Right cardiac atrium (tissue), 5 donors: ENCODE measurements at regions not wholly inside any gene's neighbourhood (a gene's known extent, or its start where the extent isn't known, plus 50 kb on each side); places are given as distances from the start of the nearest gene placed in this dataset.

Experiments
- ATAC-seq, 2 donors: fragments of 200-7000 bp; cut with Tn5 transposase; one replicate each; pipeline versions ENCODE4 v1.8.0 to v1.9.1; 2020; ENCODE audit warnings: moderate library complexity in 2 of 2, mild to moderate bottlenecking in 1 of 2
- DNase-seq, 3 donors: peaks; one replicate each; pipeline ENCODE4 v3.0.0-alpha.2; 2020
- H3K27ac ChIP-seq: one replicate; pipeline ENCODE4 v1.5.1; 2013; ENCODE audit warnings: mild to moderate bottlenecking, low read length, control low read depth, moderate library complexity
- H3K27me3 ChIP-seq: one replicate; pipeline ENCODE4 v1.6.1; 2013; ENCODE audit not compliant: control insufficient read depth, insufficient read depth
- H3K4me1 ChIP-seq: one replicate; pipeline ENCODE4 v1.6.1; 2013; ENCODE audit warnings: low read length; ENCODE audit not compliant: control insufficient read depth, insufficient read depth
- H3K4me3 ChIP-seq: one replicate; pipeline ENCODE4 v1.5.1; 2013; ENCODE audit warnings: low read length, control low read depth
- H3K9me3 ChIP-seq: one replicate; pipeline ENCODE4 v1.6.1; 2013; ENCODE audit warnings: low read length; ENCODE audit not compliant: control insufficient read depth
- WGBS: extraction: QIAGEN DNeasy Blood & Tissue Kit; methylation state at CpG from one replicate; pipeline ENCODE4 v1.1.7; 2013; 5-methylcytosine and 5-hydroxymethylcytosine counted together
- intact Hi-C, 4 donors: fragments of 100-400 bp; cut with DNase I; formaldehyde crosslinking; loops; one replicate each; pipeline versions ENCODE4 v1.11.0 to v1.14.0; 2022 to 2023
- donor health status: healthy with polysubstance abuse.
- donor health status: DM: no; HTN: yes; CAD: no.
- donor health status: DM: no; HTN: no; CAD: no.
- donor health status: DM: no; HTN: yes; CAD: no; lungs with severe emphysema.
- donor health status: DM: yes; HTN: yes; CAD: no.

DNA sequence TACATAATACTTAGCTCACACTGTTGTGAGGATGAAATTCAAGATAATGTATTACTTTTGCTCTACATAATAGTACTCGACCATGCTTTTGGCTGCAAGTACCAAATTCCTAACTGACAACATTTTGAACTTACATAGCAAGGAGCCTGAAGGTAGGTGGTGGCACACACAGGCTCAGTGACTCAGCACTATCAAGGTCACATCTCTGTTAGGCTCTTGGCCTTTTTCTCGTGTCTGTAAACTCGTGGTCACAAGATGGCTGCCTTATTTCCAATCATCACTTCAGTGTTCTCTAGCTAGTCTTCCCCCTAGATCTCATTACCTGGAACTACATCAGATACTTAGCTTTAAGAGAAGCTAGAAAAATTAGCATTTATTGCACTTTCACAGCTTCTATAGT is 61.4 kb upstream of the ABCB5 start:
- no peaks in the 10 kb centered on the region for H3K27me3 ChIP-seq
- H3K4me1 ChIP-seq: no peaks in the 10 kb centered on the region
- no peaks in the 10 kb centered on the region for H3K9me3 ChIP-seq
- no peak for ATAC-seq
- H3K27ac ChIP-seq: no peak overlapping the region
- no peak overlapping the region for H3K4me3 ChIP-seq
- intact Hi-C loops: no loop called here
- DNase-seq: no peak
- 80% methylated on average over 3 of the region's 3 CpGs for WGBS

GRCh38 chr7:20556091-20556490 is 59.4 kb upstream of the ABCB5 start:
- ATAC-seq (no peak), DNase-seq (no peak)
- Histone ChIP-seq H3K27ac (no peak overlapping the region), H3K27me3 (no peaks in the 10 kb centered on the region), H3K9me3 (no peaks in the 10 kb centered on the region), H3K4me1 (no peaks in the 10 kb centered on the region), H3K4me3 (no peak overlapping the region)
- intact Hi-C loops: no loop called here
- WGBS: 87% methylated on average over 4 of the region's 4 CpGs

- Histone ChIP-seq H3K9me3 (no peaks in the 10 kb centered on the region), H3K27me3 (no peaks in the 10 kb centered on the region), H3K27ac (no peak overlapping the region), H3K4me3 (no peak overlapping the region), H3K4me1 (no peaks in the 10 kb centered on the region)
- 79% methylated on average over 1 of the region's 1 CpG for WGBS
- intact Hi-C loops: no loop called here
- no peak for ATAC-seq
- DNase-seq: no peak
Observed at GRCh38 chr7:20557116-20557515, 58.4 kb upstream of the ABCB5 start.

GRCh38 chr7:20558963-20559716 is 56.3 kb upstream of the ABCB5 start:
- H3K4me1 ChIP-seq: no peaks in the 10 kb centered on the region
- H3K27ac ChIP-seq: no peak overlapping the region
- DNase-seq (no peak), ATAC-seq (no peak)
- no peaks in the 10 kb centered on the region for H3K9me3 ChIP-seq
- intact Hi-C loops: no loop called here
- 91% methylated on average over 22 of the region's 22 CpGs for WGBS
- H3K4me3 ChIP-seq: no peak overlapping the region
- no peaks in the 10 kb centered on the region for H3K27me3 ChIP-seq

DNA sequence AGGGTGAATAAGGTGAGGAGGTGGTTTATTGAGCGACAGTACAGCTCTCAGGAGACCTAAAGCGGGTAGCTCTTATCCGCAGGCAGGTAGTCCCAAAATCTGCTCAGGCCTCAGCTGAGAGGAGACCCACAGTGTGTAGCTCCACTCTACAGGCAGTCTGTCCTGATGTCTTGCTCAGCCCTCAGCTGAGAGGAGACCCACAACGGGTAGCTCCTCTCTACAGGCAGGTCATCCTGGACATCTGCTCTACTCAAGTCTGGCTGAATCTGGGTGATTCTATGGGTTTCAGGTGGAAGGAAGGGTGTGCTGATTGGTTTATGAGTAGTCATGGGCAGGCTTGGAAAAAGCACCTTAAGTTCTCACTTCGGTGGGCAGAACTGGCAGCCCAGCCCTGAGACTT is 55.6 kb upstream of the ABCB5 start:
- ATAC-seq (no peak), DNase-seq (no peak)
- Histone ChIP-seq H3K27me3 (no peaks in the 10 kb centered on the region), H3K27ac (no peak overlapping the region), H3K4me3 (no peak overlapping the region), H3K4me1 (no peaks in the 10 kb centered on the region), H3K9me3 (no peaks in the 10 kb centered on the region)
- 90% methylated on average over 5 of the region's 5 CpGs for WGBS
- intact Hi-C loops: no loop called here

- Histone ChIP-seq H3K27me3 (no peaks in the 10 kb centered on the region), H3K4me1 (no peaks in the 10 kb centered on the region), H3K4me3 (no peak overlapping the region), H3K9me3 (no peaks in the 10 kb centered on the region), H3K27ac (no peak overlapping the region)
- DNase-seq: no peak
- ATAC-seq: peak in 1 of 2 donors; percentile 11
- intact Hi-C loops: no loop called here
- 89% methylated on average over 16 of the region's 16 CpGs for WGBS
Observed at GRCh38 chr7:20560325-20561180, 54.9 kb upstream of the ABCB5 start.

- ATAC-seq: no peak
- no peaks in the 10 kb centered on the region for H3K4me1 ChIP-seq
- no peak overlapping the region for H3K27ac ChIP-seq
- 87% methylated on average over 4 of the region's 4 CpGs for WGBS
- H3K4me3 ChIP-seq: no peak overlapping the region
- intact Hi-C loops: no loop called here
- H3K27me3 ChIP-seq: no peaks in the 10 kb centered on the region
- no peak for DNase-seq
- H3K9me3 ChIP-seq: no peaks in the 10 kb centered on the region
Observed at GRCh38 chr7:20561466-20561865, 54.0 kb upstream of the ABCB5 start.

GRCh38 chr7:20561908-20562307 is 53.6 kb upstream of the ABCB5 start:
- H3K9me3 ChIP-seq: no peaks in the 10 kb centered on the region
- ATAC-seq (no peak), DNase-seq (no peak)
- no peaks in the 10 kb centered on the region for H3K4me1 ChIP-seq
- no peak overlapping the region for H3K27ac ChIP-seq
- no peak overlapping the region for H3K4me3 ChIP-seq
- H3K27me3 ChIP-seq: no peaks in the 10 kb centered on the region
- intact Hi-C loops: no loop called here

DNA sequence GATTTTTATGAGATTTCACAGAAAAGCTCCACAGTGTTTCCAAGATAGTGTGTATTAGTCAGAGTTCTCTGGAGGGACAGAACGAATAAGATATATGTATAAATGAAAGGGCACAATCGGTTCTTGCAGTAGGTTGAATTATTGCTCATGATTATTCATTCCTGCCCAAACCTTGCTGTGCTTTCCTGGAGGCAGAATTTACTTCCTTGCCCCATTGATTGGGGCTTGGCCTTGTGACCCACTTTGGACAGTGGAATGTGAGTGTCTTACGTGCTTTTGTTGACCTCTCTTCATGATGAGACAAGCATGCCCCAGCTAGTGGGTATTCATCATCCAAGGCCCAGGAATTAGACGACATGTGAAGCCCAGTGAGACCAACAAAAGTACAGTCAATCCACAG is 53.0 kb upstream of the ABCB5 start:
- intact Hi-C loops: no loop called here
- no peaks in the 10 kb centered on the region for H3K9me3 ChIP-seq
- H3K4me3 ChIP-seq: no peak overlapping the region
- WGBS: 64% methylated on average over 4 of the region's 4 CpGs
- no peak for ATAC-seq
- no peaks in the 10 kb centered on the region for H3K27me3 ChIP-seq
- H3K4me1 ChIP-seq: no peaks in the 10 kb centered on the region
- no peak for DNase-seq
- H3K27ac ChIP-seq: no peak overlapping the region
